PC-3 (cell line): ENCODE measurements at regions not wholly inside any gene's neighbourhood (a gene's known extent, or its start where the extent isn't known, plus 50 kb on each side); places are given as distances from the start of the nearest gene placed in this dataset.

Experiments used
- EZH2 ChIP-seq: fragments of 300-600 bp; sonication (generic); IDR thresholded peaks from one replicate; pipeline ENCODE4 v1.6.1; 2017; ENCODE audit warnings: antibody characterized with exemption, mild to moderate bottlenecking, low read length; ENCODE audit not compliant: unreplicated experiment
- EZH2phosphoT487 ChIP-seq: fragments of 300-600 bp; sonication (generic); IDR thresholded peaks from 2 replicates; pipeline ENCODE4 v1.6.1; 2018; ENCODE audit warnings: mild to moderate bottlenecking, antibody characterized with exemption, low read length, borderline replicate concordance
- TF ChIP-seq, protein P1 (sequence below): fragments of 300-600 bp; sonication (generic); conservative IDR thresholded peaks from 2 replicates; pipeline ENCODE4 v1.5.1; 2017; ENCODE audit warnings: antibody characterized with exemption, low read depth, mild to moderate bottlenecking, low read length

DNA sequence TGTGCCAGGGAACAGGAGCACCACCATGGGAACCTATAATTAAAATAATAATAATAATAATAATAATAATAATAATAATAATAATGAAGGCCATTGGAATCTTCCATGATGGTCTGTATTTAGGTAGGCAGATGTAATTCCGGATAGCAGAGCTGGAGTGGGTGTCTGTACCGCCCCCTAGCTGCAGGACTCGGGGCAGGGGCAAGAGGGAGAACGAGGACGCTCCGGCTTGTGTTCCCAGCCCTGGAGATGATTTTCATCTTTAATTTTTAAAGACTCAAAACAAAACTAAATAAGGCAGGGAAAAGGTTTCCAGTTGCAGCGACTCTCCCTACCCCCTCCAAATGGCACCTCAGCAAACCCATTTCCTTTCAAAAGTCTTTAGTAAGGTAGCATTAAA, 501.1 kb downstream of the VRK1 start:
- TF ChIP-seq, protein P1, sequence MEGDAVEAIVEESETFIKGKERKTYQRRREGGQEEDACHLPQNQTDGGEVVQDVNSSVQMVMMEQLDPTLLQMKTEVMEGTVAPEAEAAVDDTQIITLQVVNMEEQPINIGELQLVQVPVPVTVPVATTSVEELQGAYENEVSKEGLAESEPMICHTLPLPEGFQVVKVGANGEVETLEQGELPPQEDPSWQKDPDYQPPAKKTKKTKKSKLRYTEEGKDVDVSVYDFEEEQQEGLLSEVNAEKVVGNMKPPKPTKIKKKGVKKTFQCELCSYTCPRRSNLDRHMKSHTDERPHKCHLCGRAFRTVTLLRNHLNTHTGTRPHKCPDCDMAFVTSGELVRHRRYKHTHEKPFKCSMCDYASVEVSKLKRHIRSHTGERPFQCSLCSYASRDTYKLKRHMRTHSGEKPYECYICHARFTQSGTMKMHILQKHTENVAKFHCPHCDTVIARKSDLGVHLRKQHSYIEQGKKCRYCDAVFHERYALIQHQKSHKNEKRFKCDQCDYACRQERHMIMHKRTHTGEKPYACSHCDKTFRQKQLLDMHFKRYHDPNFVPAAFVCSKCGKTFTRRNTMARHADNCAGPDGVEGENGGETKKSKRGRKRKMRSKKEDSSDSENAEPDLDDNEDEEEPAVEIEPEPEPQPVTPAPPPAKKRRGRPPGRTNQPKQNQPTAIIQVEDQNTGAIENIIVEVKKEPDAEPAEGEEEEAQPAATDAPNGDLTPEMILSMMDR, result peak; percentile 49
- no peak for TF ChIP-seq EZH2
- no peak for TF ChIP-seq EZH2phosphoT487
